Smooth muscle cell (in vitro differentiated cells): ENCODE measurements at regions not wholly inside any gene's neighbourhood (a gene's known extent, or its start where the extent isn't known, plus 50 kb on each side); places are given as distances from the start of the nearest gene placed in this dataset.

ENCODE experiments used
- DNase-seq: peaks from one replicate; lab custom pipeline; 2025; ENCODE audit not compliant: unreplicated experiment; lab: John Stamatoyannopoulos, UW
- H2AFZ ChIP-seq: fragments of 200-600 bp; sonication (generic); 2 replicates; pipeline ENCODE4 v1.6.0; 2016; ENCODE audit warnings: antibody characterized with exemption, low read depth, mild to moderate bottlenecking
- H3F3A ChIP-seq: fragments of 200-600 bp; sonication (generic); 2 replicates; pipeline ENCODE4 v1.6.0; 2017; ENCODE audit warnings: antibody characterized with exemption, low read depth
- H3K27ac ChIP-seq: fragments of 200-600 bp; sonication (generic); 2 replicates; pipeline ENCODE4 v1.5.1; 2016; ENCODE audit warnings: low read depth, mild to moderate bottlenecking
- H3K27me3 ChIP-seq: fragments of 200-600 bp; sonication (generic); 2 replicates; pipeline ENCODE4 v1.6.1; 2016; ENCODE audit warnings: low read depth, mild to moderate bottlenecking
- H3K36me3 ChIP-seq: fragments of 200-600 bp; sonication (generic); 2 replicates; pipeline ENCODE4 v1.5.1; 2016; ENCODE audit warnings: low read depth
- H3K4me1 ChIP-seq: fragments of 200-600 bp; sonication (generic); 2 replicates; pipeline ENCODE4 v1.5.1; 2016; ENCODE audit warnings: low read depth
- H3K4me2 ChIP-seq: fragments of 200-600 bp; sonication (generic); 2 replicates; pipeline ENCODE4 v1.6.0; 2016; ENCODE audit warnings: mild to moderate bottlenecking
- H3K4me3 ChIP-seq: fragments of 200-600 bp; sonication (generic); 2 replicates; pipeline ENCODE4 v1.5.1; 2016; ENCODE audit warnings: mild to moderate bottlenecking
- H3K79me2 ChIP-seq: fragments of 200-600 bp; sonication (generic); 2 replicates; pipeline ENCODE4 v1.6.0; 2016; ENCODE audit warnings: low read depth, mild to moderate bottlenecking
- H3K9ac ChIP-seq: fragments of 200-600 bp; sonication (generic); 2 replicates; pipeline ENCODE4 v1.6.0; 2016; ENCODE audit warnings: low read depth
- H3K9me3 ChIP-seq: fragments of 200-600 bp; sonication (generic); replicated peaks from 2 replicates; pipeline ENCODE4 v1.5.1; 2016; ENCODE audit warnings: low read depth
- H4K20me1 ChIP-seq: fragments of 200-600 bp; sonication (generic); 2 replicates; pipeline ENCODE4 v1.6.0; 2016; ENCODE audit warnings: low read depth
- CTCF ChIP-seq: fragments of 200-600 bp; sonication (generic); IDR thresholded peaks from 2 replicates; pipeline ENCODE4 v1.5.1; 2017; ENCODE audit warnings: borderline replicate concordance, mild to moderate bottlenecking, antibody characterized with exemption; ENCODE audit not compliant: insufficient read depth, poor library complexity, severe bottlenecking
- WGBS: methylation state at CpG from one replicate; pipeline ENCODE4 v1.1.7; 2016; ENCODE audit warnings: low lambda C conversion rate; 5-methylcytosine and 5-hydroxymethylcytosine counted together

- H3K9me3 ChIP-seq, result no peaks in the 10 kb centered on the region
- H3F3A ChIP-seq, result no peaks in the 10 kb centered on the region
- DNase-seq, result no peak
- no peaks in the 10 kb centered on the region for H3K27me3 ChIP-seq
- H3K4me3 ChIP-seq, result no peak overlapping the region
- H3K9ac ChIP-seq, result no peak overlapping the region
- peaks cover 10% of the 10 kb centered on the region for H3K4me1 ChIP-seq
- no peaks in the 10 kb centered on the region for H3K36me3 ChIP-seq
- no peak overlapping the region for H3K27ac ChIP-seq
- 83% methylated on average over 12 of the region's 12 CpGs for WGBS
- H4K20me1 ChIP-seq, result no peaks in the 10 kb centered on the region
- H3K4me2 ChIP-seq, result no peak overlapping the region
- no peak for TF ChIP-seq CTCF
- H3K79me2 ChIP-seq, result no peaks in the 10 kb centered on the region
- no peak overlapping the region for H2AFZ ChIP-seq
Measured at GRCh38 chr18:46419391-46420141, 237.5 kb downstream of the LOXHD1 start.

- H3K4me3 ChIP-seq, result no peak overlapping the region
- H3K4me1 ChIP-seq, result peaks cover 11% of the 10 kb centered on the region
- no peaks in the 10 kb centered on the region for H4K20me1 ChIP-seq
- no peaks in the 10 kb centered on the region for H3K36me3 ChIP-seq
- no peak overlapping the region for H3K9ac ChIP-seq
- no peaks in the 10 kb centered on the region for H3F3A ChIP-seq
- H3K79me2 ChIP-seq, result no peaks in the 10 kb centered on the region
- H2AFZ ChIP-seq, result no peak overlapping the region
- no peak overlapping the region for H3K27ac ChIP-seq
- WGBS, result 87% methylated on average over 7 of the region's 7 CpGs
- no peak for DNase-seq
- TF ChIP-seq CTCF, result no peak
- no peak overlapping the region for H3K4me2 ChIP-seq
- no peaks in the 10 kb centered on the region for H3K27me3 ChIP-seq
- H3K9me3 ChIP-seq, result no peaks in the 10 kb centered on the region
Measured at GRCh38 chr18:46421973-46422551, 235.0 kb downstream of the LOXHD1 start.

- TF ChIP-seq CTCF, result no peak
- Histone ChIP-seq H3F3A (no peaks in the 10 kb centered on the region), H3K27me3 (no peaks in the 10 kb centered on the region), H3K4me1 (peaks cover 11% of the 10 kb centered on the region), H3K4me3 (no peak overlapping the region), H2AFZ (no peak overlapping the region), H3K36me3 (no peaks in the 10 kb centered on the region), H4K20me1 (no peaks in the 10 kb centered on the region), H3K9me3 (no peaks in the 10 kb centered on the region), H3K27ac (no peak overlapping the region), H3K9ac (no peak overlapping the region), H3K4me2 (no peak overlapping the region), H3K79me2 (no peaks in the 10 kb centered on the region)
- no peak for DNase-seq
- WGBS, result 93% methylated on average over 4 of the region's 4 CpGs
Measured at GRCh38 chr18:46422552-46423055, 234.4 kb downstream of the LOXHD1 start.
